ENCODE measurements at regions not wholly inside any gene's neighbourhood (a gene's known extent, or its start where the extent isn't known, plus 50 kb on each side); places are given as distances from the start of the nearest gene placed in this dataset.
"Not testable (repeated sequence)": the region's sequence is repeated elsewhere in the genome, so short reads cannot be mapped to it uniquely, and the experiment has no call there.

- DNase-seq, result no peak
Measured at GRCh38 chr10:130662775-130663174, 526.6 kb downstream of the GLRX3 start.

GRCh38 chr10:130664526-130664925 lies 528.3 kb downstream of the GLRX3 start:
- DNase-seq, result no peak

GRCh38 chr10:130666215-130666614 lies 530.0 kb downstream of the GLRX3 start:
- DNase-seq, result no peak

GRCh38 chr10:130686689-130687300 lies 550.6 kb downstream of the GLRX3 start:
- no peak for DNase-seq

GRCh38 chr10:130687566-130687965 lies 551.4 kb downstream of the GLRX3 start:
- DNase-seq, result no peak

- DNase-seq, result no peak
Measured at GRCh38 chr10:130689743-130690626, 553.8 kb downstream of the GLRX3 start.

GRCh38 chr10:130691776-130692175 lies 555.6 kb downstream of the GLRX3 start:
- DNase-seq, result no peak

GRCh38 chr10:130696870-130697269 lies 560.7 kb downstream of the GLRX3 start:
- DNase-seq, result no peak

- DNase-seq, result no peak
Measured at GRCh38 chr10:130707389-130707979, 571.3 kb downstream of the GLRX3 start.

- DNase-seq, result no peak
Measured at GRCh38 chr10:130708465-130709070, 572.4 kb downstream of the GLRX3 start.

- DNase-seq, result no peak
Measured at GRCh38 chr10:130709415-130709814, 573.2 kb downstream of the GLRX3 start.

- DNase-seq, result no peak
Measured at GRCh38 chr10:130711072-130711471, 574.9 kb downstream of the GLRX3 start.

- DNase-seq, result no peak
Measured at GRCh38 chr10:130713135-130713534, 576.9 kb downstream of the GLRX3 start.

GRCh38 chr10:130713731-130714130 lies 577.5 kb downstream of the GLRX3 start:
- DNase-seq, result no peak

GRCh38 chr10:130714742-130715467 lies 578.7 kb downstream of the GLRX3 start:
- DNase-seq, result no peak

GRCh38 chr10:130715686-130716670 lies 579.8 kb downstream of the GLRX3 start:
- DNase-seq, result no peak

GRCh38 chr10:130717083-130717482 lies 580.9 kb downstream of the GLRX3 start:
- DNase-seq, result no peak

GRCh38 chr10:130718744-130719447 lies 582.7 kb downstream of the GLRX3 start:
- not testable (repeated sequence) for DNase-seq

GRCh38 chr10:130719448-130719752 lies 583.2 kb downstream of the GLRX3 start:
- no peak for DNase-seq

- no peak for DNase-seq
Measured at GRCh38 chr10:130720235-130720634, 584.0 kb downstream of the GLRX3 start.

GRCh38 chr10:130721971-130722370 lies 585.8 kb downstream of the GLRX3 start:
- no peak for DNase-seq

Measured in occipital lobe (tissue), 1 donor.